Neural cell (in vitro differentiated cells): ENCODE measurements at regions not wholly inside any gene's neighbourhood (a gene's known extent, or its start where the extent isn't known, plus 50 kb on each side); places are given as distances from the start of the nearest gene placed in this dataset.

Experiments used
- H2AFZ ChIP-seq: fragments of 200-600, 300-800 bp; sonication (generic), shearing (Covaris generic); 2 replicates; pipeline ENCODE4 v1.6.0; 2014; ENCODE audit warnings: low read depth, mild to moderate bottlenecking, antibody characterized with exemption, low read length, moderate library complexity
- H3F3A ChIP-seq: fragments of 200-600 bp; shearing (Covaris generic); 2 replicates; pipeline ENCODE4 v1.6.1; 2016; ENCODE audit warnings: mild to moderate bottlenecking, moderate library complexity, mixed read lengths, antibody characterized with exemption, low read length; ENCODE audit not compliant: insufficient read depth, poor library complexity, severe bottlenecking
- H3K27ac ChIP-seq: fragments of 200-600, 300-800 bp; sonication (generic), shearing (Covaris generic); 2 replicates; pipeline ENCODE4 v1.5.1; 2014; ENCODE audit warnings: mild to moderate bottlenecking, low read length, moderate library complexity
- H3K27me3 ChIP-seq: fragments of 300-800, 200-600 bp; sonication (generic), shearing (Covaris generic); 2 replicates; pipeline ENCODE4 v1.6.0; 2014; ENCODE audit warnings: mild to moderate bottlenecking, low read depth, low read length, moderate library complexity; ENCODE audit not compliant: insufficient read depth
- H3K36me3 ChIP-seq: fragments of 300-800, 200-600 bp; sonication (generic), shearing (Covaris generic); 2 replicates; pipeline ENCODE4 v1.5.1; 2014; ENCODE audit warnings: mild to moderate bottlenecking, antibody characterized with exemption, low read length, moderate library complexity; ENCODE audit not compliant: insufficient read depth
- H3K4me2 ChIP-seq: fragments of 300-800, 200-600 bp; sonication (generic), shearing (Covaris generic); 2 replicates; pipeline ENCODE4 v1.6.0; 2014; ENCODE audit warnings: mild to moderate bottlenecking, low read length
- H3K4me3 ChIP-seq: fragments of 300-800, 200-600 bp; sonication (generic), shearing (Covaris generic); 2 replicates; pipeline ENCODE4 v1.5.1; 2014; ENCODE audit warnings: mild to moderate bottlenecking, low read length, moderate library complexity
- H3K79me2 ChIP-seq: fragments of 200-600 bp; shearing (Covaris generic); replicated peaks from 2 replicates; pipeline ENCODE4 v1.6.0; 2014; ENCODE audit warnings: mild to moderate bottlenecking, low read length, moderate library complexity; ENCODE audit not compliant: insufficient read depth
- H3K9ac ChIP-seq: fragments of 300-800, 200-600 bp; sonication (generic), shearing (Covaris generic); 2 replicates; pipeline ENCODE4 v1.6.1; 2016; ENCODE audit warnings: mild to moderate bottlenecking, low read length, mixed read lengths
- H3K9me2 ChIP-seq: fragments of 200-600 bp; shearing (Covaris generic); 2 replicates; pipeline ENCODE4 v1.6.1; 2016; ENCODE audit warnings: mild to moderate bottlenecking, low read length, mixed read lengths; ENCODE audit not compliant: insufficient read depth
- H3K9me3 ChIP-seq: fragments of 200-600, 300-800 bp; sonication (generic), shearing (Covaris generic); 2 replicates; pipeline ENCODE4 v1.6.1; 2016; ENCODE audit warnings: mild to moderate bottlenecking, mixed run types, low read length, moderate library complexity, mixed read lengths
- H4K20me1 ChIP-seq: fragments of 200-600 bp; shearing (Covaris generic); 2 replicates; pipeline ENCODE4 v1.6.1; 2016; ENCODE audit warnings: mild to moderate bottlenecking, mixed run types; ENCODE audit not compliant: insufficient read depth
- CTCF ChIP-seq: fragments of 450-650 bp; IDR thresholded peaks from 2 replicates; pipeline ENCODE4 v1.5.1; 2014; ENCODE audit warnings: antibody characterized with exemption, mild to moderate bottlenecking, moderate library complexity; ENCODE audit not compliant: poor library complexity, severe bottlenecking
- EP300 ChIP-seq: fragments of 450-650 bp; conservative IDR thresholded peaks from 2 replicates; pipeline ENCODE4 v1.6.1; 2014; ENCODE audit warnings: antibody characterized with exemption, mild to moderate bottlenecking, moderate library complexity; ENCODE audit not compliant: poor library complexity, severe bottlenecking
- EZH2 ChIP-seq: fragments of 200-600, 300-800 bp; shearing (Covaris generic), sonication (generic); IDR thresholded peaks from 2 replicates; pipeline ENCODE4 v1.6.1; 2014; ENCODE audit warnings: antibody characterized with exemption, low read length, borderline replicate concordance, mild to moderate bottlenecking; ENCODE audit not compliant: insufficient read depth, poor library complexity, severe bottlenecking
- MXI1 ChIP-seq: fragments of 450-650 bp; conservative IDR thresholded peaks from 2 replicates; pipeline ENCODE4 v1.6.1; 2014; ENCODE audit warnings: antibody characterized with exemption, mild to moderate bottlenecking; ENCODE audit not compliant: poor library complexity, severe bottlenecking
- POLR2AphosphoS5 ChIP-seq: IDR thresholded peaks from 2 replicates; pipeline ENCODE4 v1.6.1; 2012
- RAD21 ChIP-seq: fragments of 450-650 bp; conservative IDR thresholded peaks from 2 replicates; pipeline ENCODE4 v1.6.1; 2014; ENCODE audit warnings: antibody characterized with exemption, mild to moderate bottlenecking, moderate library complexity
- REST ChIP-seq: IDR thresholded peaks from 2 replicates; pipeline ENCODE4 v1.6.1; 2012; ENCODE audit warnings: borderline replicate concordance
- SMC3 ChIP-seq: fragments of 450-650 bp; conservative IDR thresholded peaks from 2 replicates; pipeline ENCODE4 v1.6.1; 2014; ENCODE audit warnings: antibody characterized with exemption, mild to moderate bottlenecking, moderate library complexity; ENCODE audit not compliant: poor library complexity
- TAF1 ChIP-seq: IDR thresholded peaks from 2 replicates; pipeline ENCODE4 v1.6.1; 2012; ENCODE audit warnings: low read depth

GRCh38 chr9:29212397-29213387 lies 1639.4 kb upstream of the C9orf72 start:
- Histone ChIP-seq H3K27ac (peak overlapping the region; percentile 19), H3K9ac (peak overlapping the region; percentile 71), H3K9me3 (no peaks in the 10 kb centered on the region), H3K36me3 (no peaks in the 10 kb centered on the region), H4K20me1 (peaks cover 5% of the 10 kb centered on the region), H3K4me2 (peak overlapping the region; percentile 66), H3K4me3 (peak overlapping the region; percentile 83), H3K9me2 (no peaks in the 10 kb centered on the region), H2AFZ (peak overlapping the region; percentile 40), H3K79me2 (peaks cover 28% of the 10 kb centered on the region), H3F3A (no peaks in the 10 kb centered on the region), H3K27me3 (peaks cover 26% of the 10 kb centered on the region)
- TF ChIP-seq EZH2 (no peak), EP300 (no peak), RAD21 (peak; percentile 21), POLR2AphosphoS5 (peak; percentile 49), MXI1 (peak; percentile 33), SMC3 (peak; percentile 60), CTCF (no peak), TAF1 (no peak), REST (no peak)

GRCh38 chr9:29213417-29214153 lies 1640.3 kb upstream of the C9orf72 start, which contains the start of gene LINGO2:
LINGO2 (minus strand) TSS chr9:29213601.
- Histone ChIP-seq H2AFZ (peak within 1 kb of the TSS; percentile 40), H3K9ac (peak within 1 kb of the TSS; percentile 71), H3K4me3 (peak within 1 kb of the TSS; percentile 83), H3F3A (no peaks in the 10 kb centered on the region), H4K20me1 (peaks cover 4% of the 10 kb centered on the region), H3K9me2 (no peaks in the 10 kb centered on the region), H3K79me2 (peaks cover 19% of the 10 kb centered on the region), H3K9me3 (no peaks in the 10 kb centered on the region), H3K4me2 (peak within 1 kb of the TSS; percentile 81), H3K36me3 (no peaks in the 10 kb centered on the region), H3K27me3 (peaks cover 26% of the 10 kb centered on the region), H3K27ac (peak within 1 kb of the TSS; percentile 19)
- TF ChIP-seq POLR2AphosphoS5 (no peak), SMC3 (peak; percentile 17), MXI1 (peak; percentile 59)
